T-helper 1 cell (primary cell): ENCODE measurements at regions not wholly inside any gene's neighbourhood (a gene's known extent, or its start where the extent isn't known, plus 50 kb on each side); places are given as distances from the start of the nearest gene placed in this dataset.
A peak's percentile ranks its signal among the peaks of the same experiment; 100 is the strongest.

Experiments used
- DNase-seq, 5 donors: peaks; one replicate each; pipeline ENCODE4 v3.0.0-alpha.2; 2012 to 2020

GRCh38 chr5:163963881-163964280, 458.5 kb downstream of the MAT2B start:
- DNase-seq = no peak

GRCh38 chr5:163964671-163965070, 459.3 kb downstream of the MAT2B start:
- DNase-seq = no peak

DNA sequence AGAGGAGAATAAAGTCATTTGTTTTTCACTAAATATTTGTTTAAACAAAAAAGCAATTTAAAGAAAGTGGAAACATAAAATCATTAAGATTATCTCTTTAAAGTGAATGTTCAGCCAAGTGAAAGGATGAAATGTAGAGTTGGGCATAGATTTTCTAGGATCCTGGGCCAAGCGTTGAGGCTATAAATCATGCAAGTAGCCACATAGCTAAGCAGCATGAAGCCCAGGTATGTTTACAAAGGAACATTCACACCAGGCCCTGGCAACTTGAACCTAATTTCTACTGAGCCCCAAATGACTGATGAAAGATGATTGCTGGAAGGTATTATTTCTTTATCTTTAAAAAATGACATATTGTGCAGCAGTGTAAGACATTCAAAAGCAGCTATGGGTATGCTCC, 461.8 kb downstream of the MAT2B start:
- DNase-seq = no peak

- no peak for DNase-seq
Observed at GRCh38 chr5:163968651-163969050, 463.2 kb downstream of the MAT2B start.

- DNase-seq = no peak
Observed at GRCh38 chr5:163976696-163977095, 471.3 kb downstream of the MAT2B start.

GRCh38 chr5:163978897-163979296, 473.5 kb downstream of the MAT2B start:
- DNase-seq = no peak

- no peak for DNase-seq
Observed at GRCh38 chr5:163988566-163988965, 483.1 kb downstream of the MAT2B start.

GRCh38 chr5:163993126-163993525, 487.7 kb downstream of the MAT2B start:
- no peak for DNase-seq

- no peak for DNase-seq
Observed at GRCh38 chr5:163995206-163995605, 489.8 kb downstream of the MAT2B start.

- no peak for DNase-seq
Observed at GRCh38 chr5:163997965-163998364, 492.5 kb downstream of the MAT2B start.

DNA sequence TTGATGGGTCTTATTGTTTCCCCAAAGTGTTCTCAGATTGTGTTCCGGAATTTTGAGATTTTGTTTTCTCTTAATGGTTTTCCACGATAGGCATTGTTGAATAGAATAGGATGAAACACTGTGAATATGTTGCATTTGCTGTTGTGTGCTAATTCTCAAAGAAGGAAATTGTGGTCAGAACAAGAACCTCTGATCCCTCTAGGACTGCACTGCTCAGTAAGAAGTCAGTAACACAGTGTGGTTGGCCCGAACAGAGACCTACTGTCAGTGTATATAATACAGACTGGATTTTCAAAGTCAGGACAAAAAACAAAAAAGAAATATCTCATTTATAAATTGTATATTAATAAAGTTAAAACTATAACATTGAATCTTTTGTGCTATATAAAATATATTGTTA, 494.8 kb downstream of the MAT2B start:
- DNase-seq = no peak

GRCh38 chr5:164000819-164001218, 495.4 kb downstream of the MAT2B start:
- no peak for DNase-seq

GRCh38 chr5:164002214-164002613, 496.8 kb downstream of the MAT2B start:
- DNase-seq = no peak

- peak in 1 of 5 donors; percentile 0 for DNase-seq
Observed at GRCh38 chr5:164002628-164003027, 497.2 kb downstream of the MAT2B start.

DNA sequence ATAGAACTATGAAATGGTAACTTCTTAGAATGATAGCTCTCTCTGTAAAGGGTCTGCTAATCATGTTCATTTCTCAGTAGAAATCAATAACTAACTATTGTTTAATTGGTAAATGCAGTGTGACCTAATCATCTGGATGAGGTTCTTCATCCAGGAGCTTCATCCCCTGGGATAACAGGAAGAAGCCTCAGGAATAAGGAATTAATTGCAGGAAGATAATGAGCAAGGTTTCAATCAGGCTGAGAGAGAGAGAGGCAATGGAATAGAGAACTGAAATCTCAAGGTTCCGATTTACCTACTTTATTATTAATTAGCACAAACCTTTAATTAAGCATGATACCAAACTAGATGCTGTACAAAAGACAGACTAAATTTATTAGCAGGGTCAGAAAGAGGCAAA, 499.7 kb downstream of the MAT2B start:
- no peak for DNase-seq

GRCh38 chr5:164007064-164007463, 501.6 kb downstream of the MAT2B start:
- no peak for DNase-seq

- DNase-seq = no peak
Observed at GRCh38 chr5:164009621-164010020, 504.2 kb downstream of the MAT2B start.

- no peak for DNase-seq
Observed at GRCh38 chr5:164010900-164011299, 505.5 kb downstream of the MAT2B start.

DNA sequence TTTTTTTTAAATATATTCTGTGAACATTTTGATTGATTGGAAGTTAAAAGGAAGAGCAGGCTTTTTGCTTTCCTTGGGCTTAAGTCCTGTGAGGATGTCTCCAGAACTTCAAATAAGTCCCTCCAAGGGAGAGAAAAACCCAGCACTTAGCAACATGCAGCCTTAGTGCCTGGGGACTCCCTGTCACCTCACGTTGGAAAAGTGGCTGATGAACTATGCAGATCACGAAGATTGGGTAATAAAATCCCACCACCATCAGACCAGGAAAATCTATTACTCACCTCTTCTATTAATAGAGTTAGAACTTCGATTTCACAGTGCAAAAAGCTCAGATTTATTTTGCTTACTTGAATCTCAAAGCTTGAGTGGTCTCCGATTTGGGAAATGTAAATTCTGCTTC, 507.0 kb downstream of the MAT2B start:
- DNase-seq = no peak

GRCh38 chr5:164013077-164013670, 507.8 kb downstream of the MAT2B start:
- DNase-seq = peak in 2 of 5 donors; percentile 2 to 15

GRCh38 chr5:164020116-164020515, 514.7 kb downstream of the MAT2B start:
- no peak for DNase-seq

GRCh38 chr5:164027738-164028137, 522.3 kb downstream of the MAT2B start:
- DNase-seq = no peak

DNA sequence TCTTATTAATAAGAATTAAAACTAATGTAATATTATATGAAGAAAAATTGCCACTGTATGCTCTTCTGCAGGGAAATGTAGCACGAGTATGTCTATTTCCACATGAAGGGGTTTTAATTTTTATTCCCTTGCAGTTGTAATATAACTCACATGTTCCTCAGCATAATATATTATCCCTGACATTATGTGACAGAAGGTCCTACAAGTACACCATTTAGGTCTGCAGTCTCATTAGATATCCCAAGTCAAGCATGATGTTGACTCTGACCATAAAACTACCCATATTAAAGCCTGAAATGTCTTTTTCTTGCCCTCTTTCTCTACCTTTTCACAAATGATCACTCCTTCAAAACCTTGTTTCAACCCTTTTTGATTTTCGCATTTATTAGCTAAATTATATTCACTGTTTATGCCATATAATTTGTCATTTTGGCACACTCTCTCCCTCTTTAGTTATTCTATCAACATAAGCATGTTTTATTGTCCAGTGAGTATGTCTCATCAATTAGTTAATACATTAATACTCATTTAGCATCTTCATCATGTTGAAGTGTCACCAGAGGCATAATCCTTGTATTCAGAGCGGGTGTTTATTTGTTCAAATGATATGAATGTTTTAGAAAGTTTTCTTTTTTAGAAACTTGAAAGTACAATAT, 532.8 kb downstream of the MAT2B start:
- no peak for DNase-seq

GRCh38 chr5:164041105-164041504, 535.7 kb downstream of the MAT2B start:
- DNase-seq = no peak

- no peak for DNase-seq
Observed at GRCh38 chr5:164048359-164048926, 543.0 kb downstream of the MAT2B start.
